ENCODE measurements at regions not wholly inside any gene's neighbourhood (a gene's known extent, or its start where the extent isn't known, plus 50 kb on each side); places are given as distances from the start of the nearest gene placed in this dataset.

GRCh38 chr13:30119476-30119875 is 187.9 kb downstream of the KATNAL1 start (continued):
- TF ChIP-seq ZBTB43 (CRISPR knock-in tag; IDR thresholded peaks at IDR 0.05): no peak
- TF ChIP-seq ARID2 (IDR thresholded peaks at IDR 0.05): no peak
- TF ChIP-seq ZNF764 (CRISPR knock-in tag; IDR thresholded peaks at IDR 0.05; ENCODE audit: low read depth): no peak
- no peak for TF ChIP-seq ZFP36 (IDR thresholded peaks at IDR 0.05; ENCODE audit: low read depth, low read length, partially characterized antibody)
- no peak for TF ChIP-seq ZC3H4 (CRISPR knock-in tag; IDR thresholded peaks at IDR 0.05; ENCODE audit: borderline replicate concordance)
- TF ChIP-seq CBFB (CRISPR knock-in tag; IDR thresholded peaks at IDR 0.05): no peak

- Histone ChIP-seq H3K9ac (ENCODE audit: insufficient read depth in 1 of 2, low read depth in 2 of 2, low read length in 2 of 2) (no peak overlapping the region), H3K9me1 (ENCODE audit: control insufficient read depth, insufficient read depth, low read length) (no peaks in the 10 kb centered on the region), H3K27me3 (ENCODE audit: control insufficient read depth in 2 of 2, insufficient read depth in 2 of 2, low read length in 2 of 2) (peaks cover 0 to 5% of the 10 kb centered on the region in 2 experiments; a peak in 4 of 5 replicates), H3K36me3 (ENCODE audit: control insufficient read depth, insufficient read depth, low read length) (no peaks in the 10 kb centered on the region), H2AFZ (ENCODE audit: low read depth, low read length) (no peak overlapping the region), H3K4me3 (no peak overlapping the region), H4K20me1 (replicated peaks; ENCODE audit: control insufficient read depth, insufficient read depth, low read length) (no peaks in the 10 kb centered on the region), H3K27ac (ENCODE audit: extremely low read depth, low read depth, low read length) (no peak overlapping the region), H3K4me2 (ENCODE audit: insufficient read depth, low read length) (no peak overlapping the region), H3K4me1 (replicated peaks in 1 of 2; ENCODE audit: control insufficient read depth in 2 of 2, insufficient read depth in 2 of 2, low read length in 2 of 2) (peaks cover 5 to 9% of the 10 kb centered on the region in 2 experiments; a peak in 4 of 5 replicates), H3K79me2 (ENCODE audit: control insufficient read depth, insufficient read depth, low read length) (no peaks in the 10 kb centered on the region), H3K9me3 (replicated peaks; ENCODE audit: control insufficient read depth, insufficient read depth, low read depth, low read length) (no peaks in the 10 kb centered on the region)
- BruUV-seq (replicated peaks): no TSS peak
- DNase-seq (ENCODE audit: extremely low read depth in 1 of 4, low spot score in 3 of 4): no peak
- in situ Hi-C loops (cut with MboI): loop anchor here (10.0 kb wide), 1 partner anchor 342 kb away; no protein-coding TSS in a partner anchor
- 0% methylated on average over 4 of the region's 6 CpGs for WGBS (ENCODE audit: insufficient coverage, low coverage, missing lambda C conversion rate)
- no peak for FAIRE-seq
- intact Hi-C loops (cut with micrococcal nuclease): loop anchor here (10.0 kb wide), 1 partner anchor 152 kb away; no protein-coding TSS in a partner anchor
- POLR2A ChIA-PET: no interaction called here
- ATAC-seq: no peak
- CTCF ChIA-PET (ENCODE audit: low intra/inter-chr PET ratio): no interaction called here
- no peak for TF ChIP-seq DEAF1 (CRISPR knock-in tag; IDR thresholded peaks at IDR 0.05)
- no peak for TF ChIP-seq KHSRP (IDR thresholded peaks at IDR 0.05)
- TF ChIP-seq ZFP36 (IDR thresholded peaks at IDR 0.05; ENCODE audit: low read depth, low read length, partially characterized antibody): no peak
- TF ChIP-seq ARID4B (CRISPR knock-in tag; IDR thresholded peaks at IDR 0.05): no peak
- no peak for TF ChIP-seq POLR2A (conservative IDR thresholded peaks at IDR 0.05)
- no peak for TF ChIP-seq HNRNPH1 (optimal IDR thresholded peaks at IDR 0.05; ENCODE audit: low read depth, low read length)
- no peak for TF ChIP-seq HNRNPLL (IDR thresholded peaks at IDR 0.05; ENCODE audit: low read depth, low read length, poor library complexity, severe bottlenecking)
- no peak for TF ChIP-seq ZNF668 (CRISPR knock-in tag; IDR thresholded peaks at IDR 0.05)
These were observed 191.0 kb downstream of the KATNAL1 start for GRCh38 chr13:30116379-30116778.
